Kidney epithelial cell (primary cell): ENCODE measurements at regions not wholly inside any gene's neighbourhood (a gene's known extent, or its start where the extent isn't known, plus 50 kb on each side); places are given as distances from the start of the nearest gene placed in this dataset.

Experiments
- DNase-seq: peaks from one replicate; pipeline ENCODE4 v3.0.0-alpha.2; 2010; ENCODE audit warnings: low read depth
- H3K27me3 ChIP-seq: 2 replicates; pipeline ENCODE4 v1.6.0; 2011; ENCODE audit warnings: low read length; ENCODE audit not compliant: control insufficient read depth, insufficient read depth
- H3K36me3 ChIP-seq: 2 replicates; pipeline ENCODE4 v1.5.1; 2011; ENCODE audit warnings: low read length; ENCODE audit not compliant: control insufficient read depth, insufficient read depth
- H3K4me3 ChIP-seq: 2 replicates; pipeline ENCODE4 v1.5.1; 2011; ENCODE audit warnings: low read depth, mild to moderate bottlenecking, control low read depth, low read length
- CTCF ChIP-seq: IDR thresholded peaks from 2 replicates; pipeline ENCODE4 v1.5.1; 2011; ENCODE audit warnings: mild to moderate bottlenecking, moderate library complexity, low read length, control low read depth, inconsistent platforms; ENCODE audit not compliant: insufficient read depth, poor library complexity, severe bottlenecking

- TF ChIP-seq CTCF, result no peak
- Histone ChIP-seq H3K36me3 (no peaks in the 10 kb centered on the region), H3K4me3 (no peak overlapping the region), H3K27me3 (no peaks in the 10 kb centered on the region)
- DNase-seq, result no peak
These were observed 211.6 kb downstream of the SH2D1A start for GRCh38 chrX:124557976-124558375.

- TF ChIP-seq CTCF, result no peak
- H3K36me3 ChIP-seq, result no peaks in the 10 kb centered on the region
- no peaks in the 10 kb centered on the region for H3K27me3 ChIP-seq
- no peak for DNase-seq
- H3K4me3 ChIP-seq, result no peak overlapping the region
These were observed 227.1 kb downstream of the SH2D1A start for GRCh38 chrX:124573468-124573867.

- TF ChIP-seq CTCF, result no peak
- no peak for DNase-seq
- no peaks in the 10 kb centered on the region for H3K36me3 ChIP-seq
- H3K27me3 ChIP-seq, result no peaks in the 10 kb centered on the region
- H3K4me3 ChIP-seq, result no peak overlapping the region
These were observed 246.4 kb downstream of the SH2D1A start for GRCh38 chrX:124592744-124593143.

GRCh38 chrX:124594017-124594651, 247.8 kb downstream of the SH2D1A start:
- no peak for TF ChIP-seq CTCF
- no peak for DNase-seq
- Histone ChIP-seq H3K36me3 (no peaks in the 10 kb centered on the region), H3K27me3 (no peaks in the 10 kb centered on the region), H3K4me3 (no peak overlapping the region)

- Histone ChIP-seq H3K4me3 (no peak overlapping the region), H3K27me3 (no peaks in the 10 kb centered on the region), H3K36me3 (no peaks in the 10 kb centered on the region)
- TF ChIP-seq CTCF, result no peak
- no peak for DNase-seq
These were observed 259.1 kb downstream of the SH2D1A start for GRCh38 chrX:124605511-124605910.

GRCh38 chrX:124606724-124607123, 260.4 kb downstream of the SH2D1A start:
- Histone ChIP-seq H3K4me3 (no peak overlapping the region), H3K27me3 (no peaks in the 10 kb centered on the region), H3K36me3 (no peaks in the 10 kb centered on the region)
- DNase-seq, result no peak
- TF ChIP-seq CTCF, result no peak
